ENCODE measurements at regions not wholly inside any gene's neighbourhood (a gene's known extent, or its start where the extent isn't known, plus 50 kb on each side); places are given as distances from the start of the nearest gene placed in this dataset.

- no peak for TF ChIP-seq ZNF624 (tag by site-specific recombination; IDR thresholded peaks at IDR 0.05)
- TF ChIP-seq ZNF239 (tag by site-specific recombination; IDR thresholded peaks at IDR 0.05): no peak
- no peak for TF ChIP-seq ZNF274 (IDR thresholded peaks at IDR 0.05; ENCODE audit: low read length)
- TF ChIP-seq ZNF274 (tag by site-specific recombination; IDR thresholded peaks at IDR 0.05; ENCODE audit: borderline replicate concordance): no peak
- TF ChIP-seq ZNF266 (tag by site-specific recombination; IDR thresholded peaks at IDR 0.05; ENCODE audit: low read depth): no peak
- TF ChIP-seq ZNF416 (tag by site-specific recombination; IDR thresholded peaks at IDR 0.05): no peak
- no peak for TF ChIP-seq ZBTB8A (tag by site-specific recombination; IDR thresholded peaks at IDR 0.05)
These were observed 75.8 kb upstream of the VTCN1 start (continued) for GRCh38 chr1:117286562-117286961.

GRCh38 chr1:117286145-117286544 is 75.4 kb upstream of the VTCN1 start:
- Histone ChIP-seq H3K4me3 (ENCODE audit: low read depth, low read length) (no peak overlapping the region), H3K9me3 (ENCODE audit: control insufficient read depth, insufficient read depth, low read depth, low read length) (no peaks in the 10 kb centered on the region), H3K4me1 (ENCODE audit: control insufficient read depth, insufficient read depth, low read length) (no peaks in the 10 kb centered on the region), H3K36me3 (ENCODE audit: control insufficient read depth in 2 of 2, insufficient read depth in 1 of 2, low read length in 2 of 2) (no peaks in the 10 kb centered on the region), H3K27ac (ENCODE audit: extremely low read depth, low read depth, low read length) (no peak overlapping the region)
- CTCF ChIA-PET: interaction anchor here (0.6 to 3.5 kb wide), 5 partner anchors 151 to 579 kb away, joined by 3 to 101 read pairs (median 5); no protein-coding TSS in a partner anchor
- TF ChIP-seq ZNF133 (tag by site-specific recombination; IDR thresholded peaks at IDR 0.05) (no peak), ZNF24 (tag by site-specific recombination; IDR thresholded peaks at IDR 0.05) (no peak), ZBTB6 (tag by site-specific recombination; IDR thresholded peaks at IDR 0.05) (no peak), ZBTB7A (tag by site-specific recombination; IDR thresholded peaks at IDR 0.05; ENCODE audit: low read depth) (no peak), ZNF830 (tag by site-specific recombination; IDR thresholded peaks at IDR 0.05; ENCODE audit: low read depth) (no peak), ZSCAN30 (tag by site-specific recombination; IDR thresholded peaks at IDR 0.05) (no peak), OVOL3 (tag by site-specific recombination; IDR thresholded peaks at IDR 0.05) (no peak), FEZF1 (tag by site-specific recombination; IDR thresholded peaks at IDR 0.05) (no peak), KLF8 (tag by site-specific recombination; IDR thresholded peaks at IDR 0.05) (no peak), ZNF18 (tag by site-specific recombination; IDR thresholded peaks at IDR 0.05) (no peak), ZSCAN5A (tag by site-specific recombination; IDR thresholded peaks at IDR 0.05) (no peak), ZNF280C (tag by site-specific recombination; IDR thresholded peaks at IDR 0.05) (no peak)
- POLR2A ChIA-PET: interaction anchor here (0.5 kb wide), 1 partner anchor 12 kb away, joined by 3 read pairs; no protein-coding TSS in a partner anchor
